Thyroid gland (tissue), 4 donors: ENCODE measurements at regions not wholly inside any gene's neighbourhood (a gene's known extent, or its start where the extent isn't known, plus 50 kb on each side); places are given as distances from the start of the nearest gene placed in this dataset.

Experiments
- CTCF ChIP-seq, 6 experiments: fragments of 200-600 bp in 3 of 6; fragments of 450-650 bp in 3 of 6; sonication (generic) in 3 of 6; IDR thresholded peaks; one replicate each; pipeline ENCODE4 v1.5.1; 2016 to 2019; ENCODE audit warnings: antibody characterized with exemption in 6 of 6, mild to moderate bottlenecking in 2 of 6, inconsistent platforms in 1 of 6, moderate library complexity in 1 of 6
- POLR2A ChIP-seq, 2 donors: fragments of 450-650 bp; IDR thresholded peaks; one replicate each; pipeline ENCODE4 v1.6.1; 2017; ENCODE audit warnings: antibody characterized with exemption in 2 of 2, mild to moderate bottlenecking in 2 of 2, moderate library complexity in 1 of 2

- TF ChIP-seq CTCF (IDR thresholded peaks at IDR 0.05) (no peak), POLR2A (IDR thresholded peaks at IDR 0.05) (no peak)
Measured at GRCh38 chr6:146865756-146866379, 267.1 kb downstream of the ADGB start.
